Smooth muscle cell (in vitro differentiated cells): ENCODE measurements at regions not wholly inside any gene's neighbourhood (a gene's known extent, or its start where the extent isn't known, plus 50 kb on each side); places are given as distances from the start of the nearest gene placed in this dataset.
A peak's percentile ranks its signal among the peaks of the same experiment; 100 is the strongest.

ENCODE experiments used
- DNase-seq: peaks from one replicate; lab custom pipeline; 2025; ENCODE audit not compliant: unreplicated experiment; lab: John Stamatoyannopoulos, UW
- H2AFZ ChIP-seq: fragments of 200-600 bp; sonication (generic); 2 replicates; pipeline ENCODE4 v1.6.0; 2016; ENCODE audit warnings: antibody characterized with exemption, low read depth, mild to moderate bottlenecking
- H3F3A ChIP-seq: fragments of 200-600 bp; sonication (generic); 2 replicates; pipeline ENCODE4 v1.6.0; 2017; ENCODE audit warnings: antibody characterized with exemption, low read depth
- H3K27ac ChIP-seq: fragments of 200-600 bp; sonication (generic); 2 replicates; pipeline ENCODE4 v1.5.1; 2016; ENCODE audit warnings: low read depth, mild to moderate bottlenecking
- H3K27me3 ChIP-seq: fragments of 200-600 bp; sonication (generic); 2 replicates; pipeline ENCODE4 v1.6.1; 2016; ENCODE audit warnings: low read depth, mild to moderate bottlenecking
- H3K36me3 ChIP-seq: fragments of 200-600 bp; sonication (generic); 2 replicates; pipeline ENCODE4 v1.5.1; 2016; ENCODE audit warnings: low read depth
- H3K4me1 ChIP-seq: fragments of 200-600 bp; sonication (generic); 2 replicates; pipeline ENCODE4 v1.5.1; 2016; ENCODE audit warnings: low read depth
- H3K4me2 ChIP-seq: fragments of 200-600 bp; sonication (generic); 2 replicates; pipeline ENCODE4 v1.6.0; 2016; ENCODE audit warnings: mild to moderate bottlenecking
- H3K4me3 ChIP-seq: fragments of 200-600 bp; sonication (generic); 2 replicates; pipeline ENCODE4 v1.5.1; 2016; ENCODE audit warnings: mild to moderate bottlenecking
- H3K79me2 ChIP-seq: fragments of 200-600 bp; sonication (generic); 2 replicates; pipeline ENCODE4 v1.6.0; 2016; ENCODE audit warnings: low read depth, mild to moderate bottlenecking
- H3K9ac ChIP-seq: fragments of 200-600 bp; sonication (generic); 2 replicates; pipeline ENCODE4 v1.6.0; 2016; ENCODE audit warnings: low read depth
- H3K9me3 ChIP-seq: fragments of 200-600 bp; sonication (generic); replicated peaks from 2 replicates; pipeline ENCODE4 v1.5.1; 2016; ENCODE audit warnings: low read depth
- H4K20me1 ChIP-seq: fragments of 200-600 bp; sonication (generic); 2 replicates; pipeline ENCODE4 v1.6.0; 2016; ENCODE audit warnings: low read depth
- WGBS: methylation state at CpG from one replicate; pipeline ENCODE4 v1.1.7; 2016; ENCODE audit warnings: low lambda C conversion rate; 5-methylcytosine and 5-hydroxymethylcytosine counted together
- TF ChIP-seq, protein P1 (sequence below): fragments of 200-600 bp; sonication (generic); IDR thresholded peaks from 2 replicates; pipeline ENCODE4 v1.5.1; 2017; ENCODE audit warnings: borderline replicate concordance, mild to moderate bottlenecking, antibody characterized with exemption; ENCODE audit not compliant: insufficient read depth, poor library complexity, severe bottlenecking

DNA sequence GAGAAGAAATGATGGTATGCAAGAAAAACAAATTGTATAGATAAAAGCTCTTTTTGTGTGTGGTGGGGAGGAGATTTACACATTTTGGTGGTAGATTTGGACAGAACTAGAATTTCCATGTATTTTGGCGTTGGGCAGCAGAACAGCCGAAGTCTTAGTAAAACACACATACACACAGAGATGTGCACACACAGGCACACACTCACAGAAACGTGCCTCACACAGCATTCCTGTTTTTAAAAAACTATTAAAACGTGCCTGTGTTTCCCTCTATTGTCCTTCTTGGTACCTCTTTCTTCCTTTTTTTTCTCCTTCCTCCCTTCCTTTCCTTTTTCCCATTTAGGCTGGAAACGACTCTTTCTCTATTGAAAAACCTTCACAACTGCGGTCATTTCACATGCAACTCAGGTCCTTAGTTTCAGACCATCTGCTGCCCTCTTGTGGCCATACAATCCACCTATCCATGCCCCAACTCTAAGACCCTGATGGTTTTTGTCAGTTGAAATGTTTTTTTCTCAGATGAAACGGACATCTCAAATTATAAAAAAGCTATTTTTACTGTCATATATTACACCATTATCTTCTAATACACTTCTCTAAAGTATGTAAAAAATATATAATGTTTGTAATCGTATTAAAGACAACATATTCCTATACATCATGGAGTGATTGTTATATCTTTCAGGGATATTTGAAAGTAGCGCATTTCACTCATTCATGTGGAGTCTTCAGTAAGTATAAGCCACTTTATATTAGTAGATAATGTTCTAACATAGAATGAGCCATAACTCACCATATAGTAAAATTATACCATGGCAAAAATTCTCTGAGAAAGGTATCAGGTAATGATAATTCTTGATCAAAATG lies 386.7 kb upstream of the NOVA1 start:
- Histone ChIP-seq H3K79me2 (no peaks in the 10 kb centered on the region), H3K9me3 (no peaks in the 10 kb centered on the region), H3K4me3 (no peak overlapping the region), H3K36me3 (no peaks in the 10 kb centered on the region), H3K27me3 (no peaks in the 10 kb centered on the region), H4K20me1 (no peaks in the 10 kb centered on the region), H3K9ac (no peak overlapping the region), H2AFZ (peak overlapping the region; percentile 65), H3K4me2 (peak overlapping the region; percentile 26), H3K4me1 (no peaks in the 10 kb centered on the region), H3K27ac (no peak overlapping the region), H3F3A (no peaks in the 10 kb centered on the region)
- TF ChIP-seq, protein P1, sequence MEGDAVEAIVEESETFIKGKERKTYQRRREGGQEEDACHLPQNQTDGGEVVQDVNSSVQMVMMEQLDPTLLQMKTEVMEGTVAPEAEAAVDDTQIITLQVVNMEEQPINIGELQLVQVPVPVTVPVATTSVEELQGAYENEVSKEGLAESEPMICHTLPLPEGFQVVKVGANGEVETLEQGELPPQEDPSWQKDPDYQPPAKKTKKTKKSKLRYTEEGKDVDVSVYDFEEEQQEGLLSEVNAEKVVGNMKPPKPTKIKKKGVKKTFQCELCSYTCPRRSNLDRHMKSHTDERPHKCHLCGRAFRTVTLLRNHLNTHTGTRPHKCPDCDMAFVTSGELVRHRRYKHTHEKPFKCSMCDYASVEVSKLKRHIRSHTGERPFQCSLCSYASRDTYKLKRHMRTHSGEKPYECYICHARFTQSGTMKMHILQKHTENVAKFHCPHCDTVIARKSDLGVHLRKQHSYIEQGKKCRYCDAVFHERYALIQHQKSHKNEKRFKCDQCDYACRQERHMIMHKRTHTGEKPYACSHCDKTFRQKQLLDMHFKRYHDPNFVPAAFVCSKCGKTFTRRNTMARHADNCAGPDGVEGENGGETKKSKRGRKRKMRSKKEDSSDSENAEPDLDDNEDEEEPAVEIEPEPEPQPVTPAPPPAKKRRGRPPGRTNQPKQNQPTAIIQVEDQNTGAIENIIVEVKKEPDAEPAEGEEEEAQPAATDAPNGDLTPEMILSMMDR, result peak; percentile 80
- 33% methylated on average over 9 of the region's 9 CpGs for WGBS
- no peak for DNase-seq

DNA sequence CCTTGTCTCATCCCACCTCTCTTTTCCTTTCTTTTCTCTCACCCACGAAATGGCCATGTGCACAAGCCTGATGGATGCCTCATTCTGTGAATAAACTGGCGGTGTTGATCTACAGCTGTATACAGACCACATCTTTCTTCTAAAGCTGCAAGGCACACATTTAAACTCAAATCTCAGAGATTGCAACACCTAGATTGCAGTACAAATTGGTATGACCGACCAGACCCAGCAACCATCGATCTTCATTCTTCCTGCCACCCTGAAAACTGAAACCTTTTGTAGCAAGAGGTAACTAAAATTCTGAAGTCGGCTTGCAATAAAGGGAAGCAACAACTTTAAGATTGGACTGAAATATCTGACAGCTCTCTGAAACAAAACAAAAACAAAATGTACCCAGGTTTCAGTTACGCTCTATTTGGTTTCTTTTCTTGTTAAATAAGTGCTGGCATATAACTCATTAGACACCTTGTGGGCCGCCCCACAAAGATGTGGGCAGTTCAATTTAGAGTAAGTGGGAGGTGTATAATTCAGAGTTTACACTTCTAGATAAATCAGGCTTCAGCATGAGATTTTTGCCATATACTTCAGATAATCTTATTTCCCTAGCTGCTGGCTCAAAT lies 390.0 kb upstream of the NOVA1 start:
- Histone ChIP-seq H4K20me1 (no peaks in the 10 kb centered on the region), H3K79me2 (no peaks in the 10 kb centered on the region), H3K9me3 (no peaks in the 10 kb centered on the region), H2AFZ (no peak overlapping the region), H3F3A (no peaks in the 10 kb centered on the region), H3K4me1 (no peaks in the 10 kb centered on the region), H3K27me3 (no peaks in the 10 kb centered on the region), H3K27ac (no peak overlapping the region), H3K36me3 (no peaks in the 10 kb centered on the region), H3K9ac (no peak overlapping the region), H3K4me3 (no peak overlapping the region), H3K4me2 (no peak overlapping the region)
- WGBS, result 87% methylated on average over 7 of the region's 7 CpGs
- DNase-seq, result no peak
- TF ChIP-seq, protein P1, result no peak

DNA sequence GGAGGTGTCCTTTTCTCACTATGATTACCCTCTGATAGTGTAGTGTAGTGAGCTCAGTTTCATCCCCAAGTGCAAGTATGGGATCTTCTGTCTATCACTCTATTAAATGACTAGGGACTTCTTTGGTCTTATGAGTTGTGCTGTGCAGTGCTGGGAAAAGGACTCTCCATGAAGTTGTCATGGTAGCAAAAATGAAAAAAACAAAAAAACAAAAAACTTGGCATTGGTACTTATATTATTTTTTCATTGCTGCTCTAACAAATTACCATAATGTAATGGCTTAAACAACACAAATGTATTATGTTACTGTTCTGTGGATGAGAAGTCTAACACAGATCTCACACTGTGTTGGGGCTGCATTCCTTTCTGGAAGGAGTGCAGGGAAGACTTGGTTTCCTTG lies 393.1 kb upstream of the NOVA1 start:
- DNase-seq, result no peak
- H2AFZ ChIP-seq, result no peak overlapping the region
- no peak overlapping the region for H3K27ac ChIP-seq
- H3K36me3 ChIP-seq, result no peaks in the 10 kb centered on the region
- H3K9me3 ChIP-seq, result no peaks in the 10 kb centered on the region
- no peaks in the 10 kb centered on the region for H3K27me3 ChIP-seq
- H3K4me2 ChIP-seq, result no peak overlapping the region
- H3K79me2 ChIP-seq, result no peaks in the 10 kb centered on the region
- H3K4me3 ChIP-seq, result no peak overlapping the region
- H3K4me1 ChIP-seq, result no peaks in the 10 kb centered on the region
- no peak overlapping the region for H3K9ac ChIP-seq
- TF ChIP-seq, protein P1, result no peak
- H3F3A ChIP-seq, result no peaks in the 10 kb centered on the region
- no peaks in the 10 kb centered on the region for H4K20me1 ChIP-seq
